CD14-positive monocyte (primary cell): ENCODE measurements at regions not wholly inside any gene's neighbourhood (a gene's known extent, or its start where the extent isn't known, plus 50 kb on each side); places are given as distances from the start of the nearest gene placed in this dataset.

Experiments used
- DNase-seq, 3 donors: peaks; one replicate each; pipeline ENCODE4 v3.0.0-alpha.2; 2011 to 2022
- H2AFZ ChIP-seq: 2 replicates; pipeline ENCODE4 v1.6.0; 2012; ENCODE audit warnings: mild to moderate bottlenecking, low read depth, low read length, inconsistent platforms; ENCODE audit not compliant: insufficient read depth, poor library complexity, severe bottlenecking
- H3K27ac ChIP-seq, 2 donors: 1 replicate in 1 of 2; 2 replicates in 1 of 2; pipeline ENCODE4 v1.5.1; 2012 to 2013; ENCODE audit warnings: low read length in 2 of 2, control low read depth in 1 of 2, inconsistent platforms in 1 of 2, low read depth in 1 of 2, mild to moderate bottlenecking in 1 of 2
- H3K27me3 ChIP-seq, 2 donors: one replicate each; pipeline versions ENCODE4 v1.6.0 to v1.6.1; 2011 to 2013; ENCODE audit warnings: low read length in 2 of 2; ENCODE audit not compliant: control insufficient read depth in 2 of 2, insufficient read depth in 2 of 2
- H3K36me3 ChIP-seq, 2 donors: replicated peaks in 1 of 2; 1 replicate in 1 of 2; 2 replicates in 1 of 2; pipeline versions ENCODE4 v1.5.1 to v1.6.1; 2012 to 2013; ENCODE audit warnings: low read length in 2 of 2, control low read depth in 1 of 2, inconsistent platforms in 1 of 2, mild to moderate bottlenecking in 1 of 2; ENCODE audit not compliant: insufficient read depth in 2 of 2, control insufficient read depth in 1 of 2
- H3K4me1 ChIP-seq, 2 donors: 1 replicate in 1 of 2; 2 replicates in 1 of 2; pipeline versions ENCODE4 v1.5.1 to v1.6.1; 2012 to 2013; ENCODE audit warnings: low read length in 2 of 2, control low read depth in 1 of 2, inconsistent platforms in 1 of 2, mild to moderate bottlenecking in 1 of 2, moderate library complexity in 1 of 2; ENCODE audit not compliant: insufficient read depth in 2 of 2, control insufficient read depth in 1 of 2
- H3K4me2 ChIP-seq: replicated peaks from 2 replicates; pipeline ENCODE3; 2012; ENCODE audit warnings: low read length, moderate library complexity, mild to moderate bottlenecking; ENCODE audit not compliant: poor library complexity, severe bottlenecking; ENCODE audit errors: extremely low read depth
- H3K4me3 ChIP-seq, 3 experiments: fragments of 200-600 bp in 1 of 3; sonication (generic) in 1 of 3; replicated peaks in 1 of 3; 1 replicate in 2 of 3; 2 replicates in 1 of 3; pipeline ENCODE4 v1.5.1; 2011 to 2013; ENCODE audit warnings: low read length in 3 of 3, mild to moderate bottlenecking in 3 of 3, control low read depth in 2 of 3, low read depth in 2 of 3, inconsistent platforms in 1 of 3, moderate library complexity in 1 of 3
- H3K79me2 ChIP-seq: 2 replicates; pipeline ENCODE4 v1.6.0; 2012; ENCODE audit warnings: mild to moderate bottlenecking, control low read depth, inconsistent platforms, low read length, moderate library complexity; ENCODE audit not compliant: insufficient read depth
- H3K9ac ChIP-seq: 2 replicates; pipeline ENCODE4 v1.6.0; 2017; ENCODE audit warnings: low read length, mild to moderate bottlenecking; ENCODE audit not compliant: insufficient read depth, poor library complexity, severe bottlenecking
- H3K9me3 ChIP-seq, 2 donors: replicated peaks in 1 of 2; 1 replicate in 1 of 2; 2 replicates in 1 of 2; pipeline versions ENCODE4 v1.5.1 to v1.6.1; 2012 to 2013; ENCODE audit warnings: low read length in 2 of 2, control low read depth in 1 of 2; ENCODE audit not compliant: control insufficient read depth in 1 of 2, insufficient read depth in 1 of 2
- H4K20me1 ChIP-seq: 2 replicates; pipeline ENCODE4 v1.6.0; 2012; ENCODE audit warnings: mild to moderate bottlenecking, low read length, control low read depth, moderate library complexity; ENCODE audit not compliant: insufficient read depth
- H3K27ac Mint-ChIP-seq, 7 donors: one replicate each; pipeline ENCODE4 v1.8.0; 2020; ENCODE audit warnings: mild to moderate bottlenecking in 7 of 7, mixed read lengths in 7 of 7, moderate library complexity in 6 of 7, inconsistent platforms in 2 of 7
- H3K27me3 Mint-ChIP-seq, 3 donors: one replicate each; pipeline ENCODE4 v1.8.0; 2021 to 2022; ENCODE audit warnings: low read depth in 3 of 3, mild to moderate bottlenecking in 3 of 3, mixed read lengths in 3 of 3, moderate library complexity in 3 of 3, inconsistent platforms in 1 of 3
- H3K36me3 Mint-ChIP-seq, 2 donors: one replicate each; pipeline ENCODE4 v1.8.0; 2020; ENCODE audit warnings: mixed read lengths in 2 of 2, inconsistent platforms in 1 of 2, mild to moderate bottlenecking in 1 of 2
- H3K4me1 Mint-ChIP-seq: one replicate; pipeline ENCODE4 v1.8.0; 2020; ENCODE audit warnings: mild to moderate bottlenecking, mixed read lengths
- H3K4me3 Mint-ChIP-seq, 2 donors: one replicate each; pipeline ENCODE4 v1.8.0; 2020; ENCODE audit warnings: mild to moderate bottlenecking in 2 of 2, mixed read lengths in 2 of 2, moderate library complexity in 1 of 2
- H3K9me3 Mint-ChIP-seq, 7 donors: one replicate each; pipeline ENCODE4 v1.8.0; 2020 to 2022; ENCODE audit warnings: mixed read lengths in 7 of 7, mild to moderate bottlenecking in 6 of 7, moderate library complexity in 6 of 7, inconsistent platforms in 2 of 7
- CTCF ChIP-seq: fragments of 200-600 bp; IDR thresholded peaks from one replicate; pipeline ENCODE4 v1.8.0; 2022; ENCODE audit warnings: antibody characterized with exemption, mild to moderate bottlenecking
- WGBS: methylation state at CpG from one replicate; pipeline ENCODE4 v1.1.5; 2013; ENCODE audit warnings: missing lambda C conversion rate; ENCODE audit not compliant: insufficient coverage; 5-methylcytosine and 5-hydroxymethylcytosine counted together
- intact Hi-C, 2 donors: fragments of 100-400 bp; cut with micrococcal nuclease; formaldehyde crosslinking; loops; one replicate each; pipeline versions ENCODE4 v1.15.0 to v1.15.1; 2023

- no peaks in the 10 kb centered on the region for H3K36me3 Mint-ChIP-seq
- Histone ChIP-seq H2AFZ (peak overlapping the region; percentile 8), H3K27ac (no peak overlapping the region), H3K9ac (no peak overlapping the region), H3K4me2 (no peak overlapping the region), H3K9me3 (no peaks in the 10 kb centered on the region), H3K79me2 (no peaks in the 10 kb centered on the region), H3K4me1 (no peaks in the 10 kb centered on the region), H3K36me3 (no peaks in the 10 kb centered on the region), H3K4me3 (no peak overlapping the region), H3K27me3 (peaks cover 0 to 2% of the 10 kb centered on the region in 2 donors), H4K20me1 (no peaks in the 10 kb centered on the region)
- WGBS: 88% methylated on average over 2 of the region's 5 CpGs
- no peak for DNase-seq
- intact Hi-C loops: no loop called here
- H3K27ac Mint-ChIP-seq: peak overlapping the region in 1 of 7 donors; percentile 81
- peaks cover 9 to 14% (median 9%) of the 10 kb centered on the region in 3 donors for H3K27me3 Mint-ChIP-seq
- no peak for TF ChIP-seq CTCF
- H3K4me3 Mint-ChIP-seq: no peak overlapping the region
- H3K9me3 Mint-ChIP-seq: no peaks in the 10 kb centered on the region
- H3K4me1 Mint-ChIP-seq: peaks cover 5% of the 10 kb centered on the region
Observed at GRCh38 chr1:114274621-114275317, 121.1 kb upstream of the SYT6 start.

GRCh38 chr1:114272593-114272992 is 118.9 kb upstream of the SYT6 start:
- Histone ChIP-seq H3K9me3 (no peaks in the 10 kb centered on the region), H4K20me1 (no peaks in the 10 kb centered on the region), H3K4me2 (no peak overlapping the region), H3K4me1 (no peaks in the 10 kb centered on the region), H3K27ac (no peak overlapping the region), H2AFZ (no peak overlapping the region), H3K9ac (no peak overlapping the region), H3K4me3 (no peak overlapping the region), H3K79me2 (no peaks in the 10 kb centered on the region), H3K27me3 (peaks cover 0 to 2% of the 10 kb centered on the region in 2 donors), H3K36me3 (no peaks in the 10 kb centered on the region)
- DNase-seq: no peak
- peaks cover 7 to 11% (median 9%) of the 10 kb centered on the region in 3 donors for H3K27me3 Mint-ChIP-seq
- no peak for TF ChIP-seq CTCF
- H3K9me3 Mint-ChIP-seq: no peaks in the 10 kb centered on the region
- H3K27ac Mint-ChIP-seq: no peak overlapping the region
- H3K36me3 Mint-ChIP-seq: no peaks in the 10 kb centered on the region
- intact Hi-C loops: no loop called here
- 100% methylated on average over 1 of the region's 3 CpGs for WGBS
- H3K4me1 Mint-ChIP-seq: peaks cover 5% of the 10 kb centered on the region
- no peak overlapping the region for H3K4me3 Mint-ChIP-seq
